K562 (cell line): ENCODE measurements at regions not wholly inside any gene's neighbourhood (a gene's known extent, or its start where the extent isn't known, plus 50 kb on each side); places are given as distances from the start of the nearest gene placed in this dataset.
"Not testable (repeated sequence)": the region's sequence is repeated elsewhere in the genome, so short reads cannot be mapped to it uniquely, and the experiment has no call there.

Source experiments
- ATAC-seq: fragments of 200-7000 bp; cut with Tn5 transposase; 3 replicates; pipeline ENCODE4 v1.9.1; 2020; ENCODE audit warnings: moderate library complexity
- BruUV-seq: library from RNA; stranded (reverse); fragments of 400-500 nt; replicated peaks from 2 replicates; lab custom pipeline; 2021; lab: Mats Ljungman, UMichigan
- CTCF ChIA-PET: fragments of 300-600 bp; formaldehyde crosslinking; extraction: SDS; loops from one replicate; lab custom pipeline; 2021; ENCODE audit warnings: low intra/inter-chr PET ratio; lab: Yijun Ruan, JAX
- POLR2A ChIA-PET: fragments of 300-600, 350-650 bp; sonication (Branson Sonifier 250); formaldehyde crosslinking; extraction: SDS; loops from one replicate; lab custom pipeline; 2021; ENCODE audit warnings: antibody characterized with exemption, inconsistent platforms; lab: Yijun Ruan, JAX
- DNase-seq, 4 experiments: peaks; one replicate each; pipeline versions ENCODE4 v3.0.0 to v3.0.0-alpha.2; 2011 to 2018; ENCODE audit warnings: low spot score in 3 of 4, mixed read lengths in 3 of 4; ENCODE audit errors: extremely low read depth in 1 of 4
- FAIRE-seq: peaks from 2 replicates; lab custom pipeline; 2011; peaks lifted over from hg19 to GRCh38; lab: Jason Lieb, UNC
- H2AFZ ChIP-seq: 2 replicates; pipeline ENCODE4 v1.6.0; 2011; ENCODE audit warnings: low read depth, low read length, control low read depth, inconsistent platforms
- H3K27ac ChIP-seq: fragments of 200-600 bp; 3 replicates; pipeline ENCODE4 v1.8.0; 2011; ENCODE audit warnings: low read depth, mild to moderate bottlenecking, control low read depth, inconsistent platforms, low read length, moderate library complexity, mixed read lengths; ENCODE audit errors: extremely low read depth
- H3K27me3 ChIP-seq, 2 experiments: fragments of 300-600 bp in 1 of 2; 2 replicates in 1 of 2; 3 replicates in 1 of 2; pipeline versions ENCODE4 v1.6.0 to v1.8.0; 2011; ENCODE audit warnings: inconsistent platforms in 2 of 2, low read length in 2 of 2, mild to moderate bottlenecking in 1 of 2, mixed read lengths in 1 of 2, moderate library complexity in 1 of 2; ENCODE audit not compliant: control insufficient read depth in 2 of 2, insufficient read depth in 2 of 2
- H3K36me3 ChIP-seq: fragments of 300-600 bp; 3 replicates; pipeline ENCODE4 v1.8.0; 2011; ENCODE audit warnings: mild to moderate bottlenecking, low read length, inconsistent platforms; ENCODE audit not compliant: control insufficient read depth, insufficient read depth
- H3K4me1 ChIP-seq, 2 experiments: fragments of 200-600 bp in 1 of 2; replicated peaks in 1 of 2; 2 replicates in 1 of 2; 3 replicates in 1 of 2; pipeline versions ENCODE4 v1.5.1 to v1.8.0; 2011; ENCODE audit warnings: inconsistent platforms in 2 of 2, low read length in 2 of 2, mild to moderate bottlenecking in 1 of 2, mixed read lengths in 1 of 2, moderate library complexity in 1 of 2; ENCODE audit not compliant: control insufficient read depth in 2 of 2, insufficient read depth in 2 of 2
- H3K4me2 ChIP-seq: 2 replicates; pipeline ENCODE4 v1.6.1; 2011; ENCODE audit warnings: low read length, control low read depth, inconsistent platforms, mixed read lengths; ENCODE audit not compliant: insufficient read depth
- H3K4me3 ChIP-seq: fragments of 200-600 bp; sonication (generic), shearing (Covaris generic); 2 replicates; pipeline ENCODE4 v1.5.1; 2016; ENCODE audit warnings: control low read depth, inconsistent platforms
- H3K79me2 ChIP-seq: fragments of 200-600 bp; 3 replicates; pipeline ENCODE4 v1.8.0; 2011; ENCODE audit warnings: low read length, inconsistent platforms; ENCODE audit not compliant: control insufficient read depth, insufficient read depth
- H3K9ac ChIP-seq, 2 experiments: 2 replicates each; pipeline versions ENCODE4 v1.6.0 to v1.6.1; 2011; ENCODE audit warnings: low read depth in 2 of 2, low read length in 2 of 2, control low read depth in 1 of 2, inconsistent platforms in 1 of 2, mild to moderate bottlenecking in 1 of 2, mixed read lengths in 1 of 2; ENCODE audit not compliant: insufficient read depth in 1 of 2
- H3K9me1 ChIP-seq: one replicate; pipeline ENCODE4 v1.6.0; 2011; ENCODE audit warnings: inconsistent platforms, mild to moderate bottlenecking, low read length, moderate library complexity; ENCODE audit not compliant: control insufficient read depth, insufficient read depth
- H3K9me3 ChIP-seq: replicated peaks from 2 replicates; pipeline ENCODE4 v1.5.1; 2011; ENCODE audit warnings: low read depth, low read length, inconsistent platforms; ENCODE audit not compliant: control insufficient read depth, insufficient read depth
- H4K20me1 ChIP-seq: replicated peaks from 2 replicates; pipeline ENCODE4 v1.6.1; 2011; ENCODE audit warnings: low read length, inconsistent platforms, mixed read lengths; ENCODE audit not compliant: control insufficient read depth, insufficient read depth
- CUX1 ChIP-seq: fragments of 200-800 bp; sonication (Bioruptor generic); IDR thresholded peaks from 2 replicates; pipeline ENCODE4 v1.6.1; 2016; ENCODE audit warnings: missing genetic modification characterization, missing compliant biosample characterization
- ETV1 ChIP-seq: fragments of 450-650 bp; conservative IDR thresholded peaks from 2 replicates; pipeline ENCODE4 v1.6.1; 2016; ENCODE audit warnings: missing genetic modification characterization, control low read depth, low read depth, missing compliant biosample characterization
- KDM2B ChIP-seq: fragments of 250-450 bp; sonication (Bioruptor Pico); IDR thresholded peaks from 2 replicates; pipeline ENCODE4 v1.8.0; 2021; ENCODE audit warnings: mild to moderate bottlenecking, moderate library complexity
- MED1 ChIP-seq: sonication (generic); formaldehyde crosslinking; IDR thresholded peaks from 2 replicates; pipeline ENCODE4 v1.8.1; 2023; ENCODE audit warnings: missing genetic modification reagents, borderline replicate concordance
- RBM25 ChIP-seq: fragments of 200-400 bp; formaldehyde crosslinking; IDR thresholded peaks from 2 replicates; pipeline ENCODE4 v1.6.1; 2018; ENCODE audit warnings: low read length, low read depth, moderate library complexity; ENCODE audit not compliant: severe bottlenecking
- RHOXF2B ChIP-seq: fragments of 250-450 bp; sonication (Bioruptor Pico); conservative IDR thresholded peaks from 2 replicates; pipeline ENCODE4 v1.5.1; 2021
- SMARCA5 ChIP-seq: fragments of 450-650 bp; IDR thresholded peaks from 2 replicates; pipeline ENCODE4 v1.6.1; 2016
- XRCC3 ChIP-seq: fragments of 450-650 bp; IDR thresholded peaks from 2 replicates; pipeline ENCODE4 v1.6.1; 2017; ENCODE audit warnings: mild to moderate bottlenecking, moderate library complexity
- YY1 ChIP-seq, 3 experiments: IDR thresholded peaks; 2 replicates each; pipeline ENCODE4 v1.6.1; 2011; ENCODE audit warnings: low read length in 2 of 3, mild to moderate bottlenecking in 2 of 3, moderate library complexity in 2 of 3, borderline replicate concordance in 1 of 3, control low read depth in 1 of 3, low read depth in 1 of 3; ENCODE audit not compliant: insufficient read depth in 3 of 3, insufficient replicate concordance in 2 of 3, control insufficient read depth in 1 of 3, insufficient read length in 1 of 3; ENCODE audit errors: extremely low read depth in 1 of 3
- ZKSCAN3 ChIP-seq: fragments of 250-450 bp; sonication (Bioruptor Pico); IDR thresholded peaks from 2 replicates; pipeline ENCODE4 v1.4.0; 2020
- ZNF146 ChIP-seq: IDR thresholded peaks from one replicate; pipeline ENCODE4 v1.6.1; 2018; ENCODE audit warnings: missing compliant biosample characterization; ENCODE audit not compliant: unreplicated experiment
- ZNF263 ChIP-seq: sonication (generic); formaldehyde crosslinking; IDR thresholded peaks from 2 replicates; pipeline ENCODE4 v1.8.0; 2022; ENCODE audit warnings: mild to moderate bottlenecking, missing genetic modification reagents, borderline replicate concordance
- WGBS: fragments of 100-300 bp; shearing (Covaris generic); methylation state at CpG from one replicate; pipeline ENCODE4 v1.1.6; 2016; ENCODE audit warnings: low coverage, mixed read lengths; ENCODE audit not compliant: insufficient coverage; ENCODE audit errors: missing lambda C conversion rate; 5-methylcytosine and 5-hydroxymethylcytosine counted together
- in situ Hi-C: fragments of 300-500 bp; cut with MboI; formaldehyde crosslinking; loops from 4 replicates; pipeline ENCODE4 v1.15.0; 2018; ENCODE audit warnings: inconsistent platforms, mixed read lengths
- intact Hi-C: fragments of 100-400 bp; cut with micrococcal nuclease; formaldehyde crosslinking; loops from 2 replicates; pipeline ENCODE4 v1.14.2; 2022

DNA sequence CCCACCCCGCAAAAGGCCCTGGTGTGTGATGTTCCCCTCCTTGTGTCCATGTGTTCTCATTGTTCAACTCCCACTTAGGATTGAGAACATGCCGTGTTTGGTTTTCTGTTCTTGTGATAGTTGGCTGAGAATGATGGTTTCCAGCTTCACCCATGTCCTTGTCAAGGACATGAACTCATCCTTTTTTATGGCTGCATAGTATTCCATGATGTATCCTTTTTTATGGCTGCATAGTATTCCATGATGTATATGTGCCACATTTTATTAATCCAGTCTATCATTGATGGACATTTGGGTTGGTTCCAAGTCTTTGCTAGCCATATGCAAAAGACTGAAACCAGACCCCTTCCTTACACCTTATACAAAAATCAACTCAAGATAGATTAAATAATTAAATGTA is 95.0 kb downstream of the ATOH1 start:
- H3K9me1 ChIP-seq, H3K9me3 ChIP-seq, FAIRE-seq, H3K27me3 ChIP-seq, CTCF ChIA-PET, H3K4me3 ChIP-seq, H3K4me1 ChIP-seq, BruUV-seq, H2AFZ ChIP-seq, H3K79me2 ChIP-seq, POLR2A ChIA-PET, in situ Hi-C loops, intact Hi-C loops, H3K36me3 ChIP-seq, H3K27ac ChIP-seq, DNase-seq, H3K9ac ChIP-seq, H4K20me1 ChIP-seq, H3K4me2 ChIP-seq, ATAC-seq: not testable (repeated sequence)
- WGBS: 5% methylated on average over 2 of the region's 2 CpGs
- peak; percentile 98 for TF ChIP-seq ZNF146 (CRISPR knock-in tag)
- peak; percentile 49 for TF ChIP-seq RBM25
- peak; percentile 70; the same call in 1 of the 2 replicates for TF ChIP-seq SMARCA5

DNA sequence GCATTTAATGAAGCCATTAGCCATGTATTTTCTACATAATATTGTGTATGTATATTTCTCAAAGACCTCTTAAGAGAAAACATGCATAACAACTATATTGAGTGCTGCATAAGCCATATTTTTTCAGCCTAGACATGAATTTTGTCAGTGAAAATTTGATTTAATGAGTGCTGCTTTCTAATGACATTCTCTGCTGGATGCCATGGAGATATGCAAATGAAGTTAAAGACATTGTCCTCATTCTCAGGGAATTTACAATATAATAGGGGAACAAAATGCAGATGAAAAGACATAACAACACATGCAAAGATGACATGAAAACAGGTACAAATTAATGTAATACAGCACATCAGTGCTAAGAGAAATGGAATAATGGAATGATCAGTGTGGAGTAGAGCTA is 118.7 kb downstream of the ATOH1 start:
- Histone ChIP-seq H3K4me1 (no peaks in the 10 kb centered on the region), H3K36me3 (no peaks in the 10 kb centered on the region), H3K79me2 (no peaks in the 10 kb centered on the region), H3K9ac (no peak overlapping the region), H3K4me2 (no peak overlapping the region), H3K9me3 (no peaks in the 10 kb centered on the region), H3K27me3 (no peaks in the 10 kb centered on the region), H3K4me3 (no peak overlapping the region), H2AFZ (no peak overlapping the region), H3K27ac (no peak overlapping the region), H3K9me1 (no peaks in the 10 kb centered on the region), H4K20me1 (no peaks in the 10 kb centered on the region)
- no peak for FAIRE-seq
- ATAC-seq: no peak
- no TSS peak for BruUV-seq
- in situ Hi-C loops (no loop called here), intact Hi-C loops (no loop called here)
- POLR2A ChIA-PET: interaction anchor here (0.5 kb wide), 1 partner anchor 86 kb away, joined by 4 read pairs; no protein-coding TSS in a partner anchor
- DNase-seq: no peak
- CTCF ChIA-PET: no interaction called here
- TF ChIP-seq KDM2B (no peak), RHOXF2B (CRISPR knock-in tag) (no peak), MED1 (CRISPR knock-in tag) (no peak), XRCC3 (no peak), CUX1 (CRISPR knock-in tag) (no peak), ZNF263 (CRISPR knock-in tag) (no peak), ZKSCAN3 (CRISPR knock-in tag) (no peak), YY1 (IDR thresholded peaks at IDR 0.05; ENCODE audit: borderline replicate concordance in 1 of 3, control insufficient read depth in 1 of 3, extremely low read depth in 1 of 3, insufficient read depth in 3 of 3, insufficient read length in 1 of 3, insufficient replicate concordance in 2 of 3, low read depth in 1 of 3, low read length in 2 of 3) (no peak), ZNF146 (CRISPR knock-in tag) (no peak), ETV1 (tag) (no peak)
